Ovary (tissue), 7 donors: ENCODE measurements at regions not wholly inside any gene's neighbourhood (a gene's known extent, or its start where the extent isn't known, plus 50 kb on each side); places are given as distances from the start of the nearest gene placed in this dataset.

ENCODE experiments used
- DNase-seq, 5 donors: peaks; one replicate each; pipeline ENCODE4 v3.0.0-alpha.2; 2019 to 2020
- H3K27ac ChIP-seq, 2 donors: fragments of 200-600 bp; one replicate each; pipeline versions ENCODE4 v1.5.1 to v1.8.0; 2019 to 2022
- H3K27me3 ChIP-seq: fragments of 200-600 bp; one replicate; pipeline ENCODE4 v1.8.0; 2022
- H3K36me3 ChIP-seq: fragments of 200-600 bp; sonication (generic); one replicate; pipeline ENCODE4 v1.5.1; 2019
- H3K4me1 ChIP-seq: one replicate; pipeline ENCODE4 v1.8.1; 2013; ENCODE audit warnings: mild to moderate bottlenecking, moderate library complexity; ENCODE audit not compliant: insufficient read depth
- H3K4me3 ChIP-seq: fragments of 200-600 bp; sonication (generic); one replicate; pipeline ENCODE4 v1.5.1; 2017
- H3K9me3 ChIP-seq, 2 donors: fragments of 200-600 bp in 1 of 2; sonication (generic) in 1 of 2; one replicate each; pipeline versions ENCODE4 v1.5.1 to v1.8.1; 2013 to 2019; ENCODE audit warnings: mild to moderate bottlenecking in 1 of 2, moderate library complexity in 1 of 2
- EP300 ChIP-seq: sonication (generic); formaldehyde crosslinking; IDR thresholded peaks from one replicate; pipeline ENCODE4 v1.6.1; 2017; ENCODE audit warnings: antibody characterized with exemption
- POLR2A ChIP-seq: fragments of 450-650 bp; IDR thresholded peaks from one replicate; pipeline ENCODE4 v1.6.1; 2017; ENCODE audit warnings: antibody characterized with exemption, mild to moderate bottlenecking, moderate library complexity
- WGBS, 3 donors: extraction: QIAGEN DNeasy Blood & Tissue Kit in 1 of 3; methylation state at CpG; one replicate each; pipeline versions ENCODE4 v1.1.5 to v1.1.7; 2013 to 2017; 5-methylcytosine and 5-hydroxymethylcytosine counted together
- intact Hi-C, 4 donors: fragments of 100-400 bp; cut with DNase I; formaldehyde crosslinking; loops; one replicate each; pipeline versions ENCODE4 v1.11.0 to v1.15.1; 2022 to 2023
- TF ChIP-seq, protein P1 (sequence below), 3 donors: fragments of 450-650 bp in 2 of 3; fragments of 200-600 bp in 1 of 3; IDR thresholded peaks; one replicate each; pipeline versions ENCODE4 v1.5.1 to v1.8.0; 2016 to 2022; ENCODE audit warnings: antibody characterized with exemption in 3 of 3, mild to moderate bottlenecking in 1 of 3
- donor health status: DM: no; HTN: no; CAD: no; lungs with moderate emphysema.
- donor health status: DM: no; HTN: no; CAD: no.
- donor health status: Bipolar disorder and iron deficiency.
- donor health status: DM: no; HTN: no; CAD: no.
- donor health status: DM: yes; HTN: yes; CAD: no.

DNA sequence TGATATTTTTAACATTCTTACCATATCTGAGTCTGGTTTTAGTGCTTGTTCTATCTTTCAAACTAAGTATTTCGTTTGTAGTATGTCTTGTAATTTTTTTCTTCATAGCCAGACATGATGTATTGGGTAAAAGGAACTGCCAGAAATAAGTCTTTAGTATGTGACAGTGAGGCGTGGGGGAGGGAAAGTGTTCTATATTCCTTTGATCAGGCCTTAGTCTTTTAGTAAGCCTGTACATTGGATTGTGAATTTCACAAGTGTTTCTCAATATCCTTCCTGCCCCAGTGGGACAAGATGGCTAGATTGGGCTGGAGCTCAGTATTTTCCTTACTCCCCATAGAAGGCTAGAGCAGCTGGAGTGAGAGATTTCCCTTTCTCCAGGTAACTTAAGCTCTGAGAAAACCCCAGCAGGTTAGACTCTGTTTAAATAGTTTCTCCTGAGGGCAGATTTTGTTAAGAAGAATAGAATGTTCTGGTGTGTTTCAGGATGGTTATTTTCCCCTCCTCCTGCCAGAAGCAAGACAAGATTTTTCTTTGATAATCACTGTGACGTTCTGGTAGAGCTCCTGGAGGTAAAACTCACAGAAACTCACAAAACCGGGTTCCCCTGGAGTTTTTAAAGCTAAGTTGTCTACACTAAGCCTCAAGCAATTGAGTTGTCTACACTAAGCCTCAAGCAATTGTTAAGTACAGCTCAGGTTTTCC, 140.7 kb upstream of the ARPP21 start:
- no peaks in the 10 kb centered on the region for H3K9me3 ChIP-seq
- intact Hi-C loops: no loop called here
- no peaks in the 10 kb centered on the region for H3K4me1 ChIP-seq
- no peak for DNase-seq
- 42 to 59% (median 44%) methylated on average over 4 of the region's 4 CpGs for WGBS, 3 donors
- no peak overlapping the region for H3K27ac ChIP-seq
- no peaks in the 10 kb centered on the region for H3K27me3 ChIP-seq
- H3K36me3 ChIP-seq: no peaks in the 10 kb centered on the region
- TF ChIP-seq, protein P1, sequence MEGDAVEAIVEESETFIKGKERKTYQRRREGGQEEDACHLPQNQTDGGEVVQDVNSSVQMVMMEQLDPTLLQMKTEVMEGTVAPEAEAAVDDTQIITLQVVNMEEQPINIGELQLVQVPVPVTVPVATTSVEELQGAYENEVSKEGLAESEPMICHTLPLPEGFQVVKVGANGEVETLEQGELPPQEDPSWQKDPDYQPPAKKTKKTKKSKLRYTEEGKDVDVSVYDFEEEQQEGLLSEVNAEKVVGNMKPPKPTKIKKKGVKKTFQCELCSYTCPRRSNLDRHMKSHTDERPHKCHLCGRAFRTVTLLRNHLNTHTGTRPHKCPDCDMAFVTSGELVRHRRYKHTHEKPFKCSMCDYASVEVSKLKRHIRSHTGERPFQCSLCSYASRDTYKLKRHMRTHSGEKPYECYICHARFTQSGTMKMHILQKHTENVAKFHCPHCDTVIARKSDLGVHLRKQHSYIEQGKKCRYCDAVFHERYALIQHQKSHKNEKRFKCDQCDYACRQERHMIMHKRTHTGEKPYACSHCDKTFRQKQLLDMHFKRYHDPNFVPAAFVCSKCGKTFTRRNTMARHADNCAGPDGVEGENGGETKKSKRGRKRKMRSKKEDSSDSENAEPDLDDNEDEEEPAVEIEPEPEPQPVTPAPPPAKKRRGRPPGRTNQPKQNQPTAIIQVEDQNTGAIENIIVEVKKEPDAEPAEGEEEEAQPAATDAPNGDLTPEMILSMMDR (IDR thresholded peaks at IDR 0.05): no peak
- no peak for TF ChIP-seq POLR2A
- no peak for TF ChIP-seq EP300
- no peak overlapping the region for H3K4me3 ChIP-seq

GRCh38 chr3:35500641-35501350, 138.5 kb upstream of the ARPP21 start:
- Histone ChIP-seq H3K4me1 (no peaks in the 10 kb centered on the region), H3K4me3 (no peak overlapping the region), H3K36me3 (no peaks in the 10 kb centered on the region), H3K9me3 (no peaks in the 10 kb centered on the region), H3K27me3 (no peaks in the 10 kb centered on the region), H3K27ac (no peak overlapping the region)
- WGBS, 3 donors: 31 to 45% (median 43%) methylated on average over 3 of the region's 3 CpGs
- TF ChIP-seq POLR2A (no peak), EP300 (no peak)
- TF ChIP-seq, protein P1 (IDR thresholded peaks at IDR 0.05): no peak
- no peak for DNase-seq
- intact Hi-C loops: no loop called here

- intact Hi-C loops: no loop called here
- DNase-seq: no peak
- no peak overlapping the region for H3K4me3 ChIP-seq
- H3K9me3 ChIP-seq: no peaks in the 10 kb centered on the region
- no peaks in the 10 kb centered on the region for H3K4me1 ChIP-seq
- H3K27ac ChIP-seq: no peak overlapping the region
- no peak for TF ChIP-seq POLR2A
- TF ChIP-seq EP300: no peak
- TF ChIP-seq, protein P1 (IDR thresholded peaks at IDR 0.05): no peak
- no peaks in the 10 kb centered on the region for H3K36me3 ChIP-seq
- no peaks in the 10 kb centered on the region for H3K27me3 ChIP-seq
Observed at GRCh38 chr3:35502699-35503098, 136.6 kb upstream of the ARPP21 start.

GRCh38 chr3:35505181-35505580, 134.1 kb upstream of the ARPP21 start:
- DNase-seq: no peak
- no peak for TF ChIP-seq EP300
- TF ChIP-seq, protein P1 (IDR thresholded peaks at IDR 0.05): no peak
- H3K27ac ChIP-seq: no peak overlapping the region
- H3K4me3 ChIP-seq: no peak overlapping the region
- H3K36me3 ChIP-seq: no peaks in the 10 kb centered on the region
- intact Hi-C loops: no loop called here
- WGBS, 3 donors: 7 to 24% (median 13%) methylated on average over 4 to 7 of the region's 7 CpGs
- H3K4me1 ChIP-seq: no peaks in the 10 kb centered on the region
- no peaks in the 10 kb centered on the region for H3K27me3 ChIP-seq
- H3K9me3 ChIP-seq: no peaks in the 10 kb centered on the region
